Hepatocyte (in vitro differentiated cells): ENCODE measurements at regions not wholly inside any gene's neighbourhood (a gene's known extent, or its start where the extent isn't known, plus 50 kb on each side); places are given as distances from the start of the nearest gene placed in this dataset.

Source experiments
- EZH2 ChIP-seq: fragments of 200-600 bp; sonication (generic); IDR thresholded peaks from 2 replicates; pipeline ENCODE4 v1.6.1; 2016; ENCODE audit warnings: antibody characterized with exemption, mild to moderate bottlenecking, borderline replicate concordance
- TF ChIP-seq, protein P1 (sequence below): fragments of 200-600 bp; sonication (generic); IDR thresholded peaks from 2 replicates; pipeline ENCODE4 v1.5.1; 2016; ENCODE audit warnings: antibody characterized with exemption, mild to moderate bottlenecking; ENCODE audit not compliant: poor library complexity

- TF ChIP-seq, protein P1, sequence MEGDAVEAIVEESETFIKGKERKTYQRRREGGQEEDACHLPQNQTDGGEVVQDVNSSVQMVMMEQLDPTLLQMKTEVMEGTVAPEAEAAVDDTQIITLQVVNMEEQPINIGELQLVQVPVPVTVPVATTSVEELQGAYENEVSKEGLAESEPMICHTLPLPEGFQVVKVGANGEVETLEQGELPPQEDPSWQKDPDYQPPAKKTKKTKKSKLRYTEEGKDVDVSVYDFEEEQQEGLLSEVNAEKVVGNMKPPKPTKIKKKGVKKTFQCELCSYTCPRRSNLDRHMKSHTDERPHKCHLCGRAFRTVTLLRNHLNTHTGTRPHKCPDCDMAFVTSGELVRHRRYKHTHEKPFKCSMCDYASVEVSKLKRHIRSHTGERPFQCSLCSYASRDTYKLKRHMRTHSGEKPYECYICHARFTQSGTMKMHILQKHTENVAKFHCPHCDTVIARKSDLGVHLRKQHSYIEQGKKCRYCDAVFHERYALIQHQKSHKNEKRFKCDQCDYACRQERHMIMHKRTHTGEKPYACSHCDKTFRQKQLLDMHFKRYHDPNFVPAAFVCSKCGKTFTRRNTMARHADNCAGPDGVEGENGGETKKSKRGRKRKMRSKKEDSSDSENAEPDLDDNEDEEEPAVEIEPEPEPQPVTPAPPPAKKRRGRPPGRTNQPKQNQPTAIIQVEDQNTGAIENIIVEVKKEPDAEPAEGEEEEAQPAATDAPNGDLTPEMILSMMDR: no peak
- TF ChIP-seq EZH2: no peak
Observed at GRCh38 chr2:23128684-23129292, 256.2 kb upstream of the KLHL29 start.
